Liver (tissue), 7 donors: ENCODE measurements at regions not wholly inside any gene's neighbourhood (a gene's known extent, or its start where the extent isn't known, plus 50 kb on each side); places are given as distances from the start of the nearest gene placed in this dataset.

Source experiments
- DNase-seq: peaks from one replicate; pipeline ENCODE4 v3.0.0-alpha.2; 2017; ENCODE audit warnings: low spot score
- H3K27ac ChIP-seq, 2 donors: one replicate each; pipeline ENCODE4 v1.7.0; 2013; ENCODE audit warnings: inconsistent platforms in 2 of 2, low read length in 2 of 2, control low read depth in 1 of 2, low read depth in 1 of 2, mild to moderate bottlenecking in 1 of 2
- H3K27me3 ChIP-seq, 4 donors: one replicate each; pipeline versions ENCODE4 v1.6.1 to v1.7.0; 2013; ENCODE audit warnings: low read length in 3 of 4, inconsistent platforms in 1 of 4, mild to moderate bottlenecking in 1 of 4, moderate library complexity in 1 of 4; ENCODE audit not compliant: control insufficient read depth in 4 of 4, insufficient read depth in 4 of 4
- H3K36me3 ChIP-seq, 4 donors: one replicate each; pipeline versions ENCODE4 v1.6.1 to v1.7.0; 2013; ENCODE audit warnings: low read length in 3 of 4, mild to moderate bottlenecking in 3 of 4, low read depth in 1 of 4, moderate library complexity in 1 of 4; ENCODE audit not compliant: control insufficient read depth in 4 of 4, insufficient read depth in 3 of 4
- H3K4me1 ChIP-seq, 4 donors: one replicate each; pipeline versions ENCODE4 v1.6.1 to v1.7.0; 2013; ENCODE audit warnings: low read length in 3 of 4, mild to moderate bottlenecking in 3 of 4, moderate library complexity in 1 of 4; ENCODE audit not compliant: control insufficient read depth in 4 of 4, insufficient read depth in 4 of 4
- H3K4me3 ChIP-seq, 3 donors: one replicate each; pipeline versions ENCODE4 v1.6.1 to v1.7.0; 2013; ENCODE audit warnings: low read length in 3 of 3, control low read depth in 1 of 3, low read depth in 1 of 3, mild to moderate bottlenecking in 1 of 3
- H3K9ac ChIP-seq, 2 donors: one replicate each; pipeline ENCODE4 v1.7.0; 2013; ENCODE audit warnings: low read length in 2 of 2, mild to moderate bottlenecking in 2 of 2, moderate library complexity in 2 of 2, control low read depth in 1 of 2, low read depth in 1 of 2
- H3K9me3 ChIP-seq, 4 donors: one replicate each; pipeline versions ENCODE4 v1.6.1 to v1.7.0; 2013; ENCODE audit warnings: low read length in 3 of 4; ENCODE audit not compliant: control insufficient read depth in 4 of 4
- ATF3 ChIP-seq: IDR thresholded peaks from 2 replicates; pipeline ENCODE4 v1.6.1; 2016; ENCODE audit warnings: antibody characterized with exemption
- EGR1 ChIP-seq, 2 donors: IDR thresholded peaks; 2 replicates each; pipeline ENCODE4 v1.6.1; 2016 to 2018; ENCODE audit warnings: antibody characterized with exemption in 2 of 2, low read depth in 2 of 2
- FOXA2 ChIP-seq: IDR thresholded peaks from 2 replicates; pipeline ENCODE4 v1.6.1; 2016; ENCODE audit warnings: antibody characterized with exemption
- GABPA ChIP-seq, 2 donors: IDR thresholded peaks in 1 of 2; conservative IDR thresholded peaks in 1 of 2; 2 replicates each; pipeline ENCODE4 v1.6.1; 2016; ENCODE audit warnings: antibody characterized with exemption in 2 of 2, mild to moderate bottlenecking in 1 of 2, moderate library complexity in 1 of 2
- HNF4A ChIP-seq, 2 donors: conservative IDR thresholded peaks; 2 replicates each; pipeline ENCODE4 v1.6.1; 2016; ENCODE audit warnings: antibody characterized with exemption in 2 of 2, mild to moderate bottlenecking in 2 of 2
- HNF4G ChIP-seq: IDR thresholded peaks from 2 replicates; pipeline ENCODE4 v1.6.1; 2016; ENCODE audit warnings: antibody characterized with exemption
- JUND ChIP-seq, 2 donors: IDR thresholded peaks; 2 replicates each; pipeline ENCODE4 v1.6.1; 2016; ENCODE audit warnings: antibody characterized with exemption in 2 of 2
- RAD21 ChIP-seq, 2 donors: IDR thresholded peaks; 2 replicates each; pipeline ENCODE4 v1.6.1; 2016; ENCODE audit warnings: antibody characterized with exemption in 2 of 2, mild to moderate bottlenecking in 2 of 2
- REST ChIP-seq: IDR thresholded peaks from 2 replicates; pipeline ENCODE4 v1.6.1; 2016; ENCODE audit warnings: antibody characterized with exemption, mild to moderate bottlenecking
- SP1 ChIP-seq: IDR thresholded peaks from 2 replicates; pipeline ENCODE4 v1.6.1; 2018; ENCODE audit warnings: antibody characterized with exemption, mild to moderate bottlenecking
- YY1 ChIP-seq: IDR thresholded peaks from 2 replicates; pipeline ENCODE4 v1.6.1; 2016; ENCODE audit warnings: antibody characterized with exemption, mild to moderate bottlenecking
- ZBTB33 ChIP-seq: IDR thresholded peaks from 2 replicates; pipeline ENCODE4 v1.6.1; 2016; ENCODE audit warnings: antibody characterized with exemption
- WGBS: extraction: QIAGEN DNeasy Blood & Tissue Kit; methylation state at CpG from one replicate; pipeline ENCODE4 v1.1.7; 2013; 5-methylcytosine and 5-hydroxymethylcytosine counted together
- donor health status: healthy.
- donor health status: healthy.
- donor health status: healthy.
- donor health status: healthy.

GRCh38 chr2:71897836-71898235 is 249.8 kb downstream of the CYP26B1 start:
- WGBS = 79% methylated on average over 7 of the region's 7 CpGs

GRCh38 chr2:71897137-71897480 is 250.6 kb downstream of the CYP26B1 start:
- Histone ChIP-seq H3K4me3 (no peak overlapping the region), H3K4me1 (no peaks in the 10 kb centered on the region), H3K9ac (no peak overlapping the region), H3K27ac (no peak overlapping the region), H3K9me3 (no peaks in the 10 kb centered on the region), H3K27me3 (no peaks in the 10 kb centered on the region), H3K36me3 (no peaks in the 10 kb centered on the region)
- peak; percentile 36 for DNase-seq
- no peak for TF ChIP-seq YY1
- no peak for TF ChIP-seq HNF4G
- no peak for TF ChIP-seq ATF3
- 88% methylated on average over 6 of the region's 6 CpGs for WGBS

More at GRCh38 chr2:71897836-71898235, 249.8 kb downstream of the CYP26B1 start:
- H3K27me3 ChIP-seq = no peaks in the 10 kb centered on the region
- H3K9me3 ChIP-seq = no peaks in the 10 kb centered on the region
- no peak overlapping the region for H3K27ac ChIP-seq
- no peak overlapping the region for H3K4me3 ChIP-seq
- TF ChIP-seq JUND (IDR thresholded peaks at IDR 0.05) = no peak
- no peak for TF ChIP-seq GABPA (IDR thresholded peaks at IDR 0.05 in 1 of 2, conservative IDR thresholded peaks at IDR 0.05 in 1 of 2)
- TF ChIP-seq SP1 = no peak
- TF ChIP-seq RAD21 (IDR thresholded peaks at IDR 0.05) = no peak
- no peak for TF ChIP-seq REST
- TF ChIP-seq ZBTB33 = no peak
- no peak for TF ChIP-seq FOXA2
- DNase-seq = no peak
- H3K4me1 ChIP-seq = no peaks in the 10 kb centered on the region
- H3K9ac ChIP-seq = no peak overlapping the region
- no peaks in the 10 kb centered on the region for H3K36me3 ChIP-seq

GRCh38 chr2:71896385-71897136 is 251.1 kb downstream of the CYP26B1 start:
- H3K4me1 ChIP-seq = no peaks in the 10 kb centered on the region
- DNase-seq = peak; percentile 28
- no peaks in the 10 kb centered on the region for H3K9me3 ChIP-seq
- no peaks in the 10 kb centered on the region for H3K27me3 ChIP-seq
- no peak for TF ChIP-seq ZBTB33
- no peak for TF ChIP-seq EGR1 (IDR thresholded peaks at IDR 0.05; ENCODE audit: low read depth in 2 of 2)
- TF ChIP-seq REST = no peak
- no peak for TF ChIP-seq HNF4A (conservative IDR thresholded peaks at IDR 0.05)
- no peak for TF ChIP-seq YY1
- no peak for TF ChIP-seq SP1
- no peaks in the 10 kb centered on the region for H3K36me3 ChIP-seq
- 79% methylated on average over 9 of the region's 9 CpGs for WGBS
- no peak overlapping the region for H3K4me3 ChIP-seq
- no peak overlapping the region for H3K27ac ChIP-seq
- H3K9ac ChIP-seq = no peak overlapping the region
